C4-2B (cell line): ENCODE measurements at regions not wholly inside any gene's neighbourhood (a gene's known extent, or its start where the extent isn't known, plus 50 kb on each side); places are given as distances from the start of the nearest gene placed in this dataset.

Experiments
- ZFX ChIP-seq: fragments of 450-650 bp; IDR thresholded peaks from 2 replicates; pipeline ENCODE4 v1.6.1; 2017
- TF ChIP-seq, protein P1 (sequence below): fragments of 450-650 bp; conservative IDR thresholded peaks from 2 replicates; pipeline ENCODE4 v1.5.1; 2017; ENCODE audit warnings: mild to moderate bottlenecking

DNA sequence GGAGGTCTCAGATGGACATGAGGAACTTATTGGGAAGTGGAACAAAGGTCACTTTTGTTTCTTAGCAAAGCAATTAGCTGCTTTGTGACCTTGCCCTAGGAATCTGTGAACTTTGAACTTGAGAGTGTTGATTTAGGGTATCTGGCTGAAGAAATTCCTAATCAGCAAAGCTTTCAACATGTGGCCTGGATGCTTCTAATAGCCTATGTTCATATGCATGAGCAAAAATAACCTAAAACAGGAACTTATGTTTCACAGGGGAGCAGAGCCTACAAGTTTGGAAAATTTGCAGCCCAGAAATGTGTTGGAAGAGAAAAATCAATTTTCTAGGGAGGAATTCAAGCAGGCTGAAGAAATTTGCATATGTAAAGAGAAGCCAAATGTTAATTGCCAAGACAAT is 405.8 kb upstream of the SALL3 start:
- TF ChIP-seq, protein P1, sequence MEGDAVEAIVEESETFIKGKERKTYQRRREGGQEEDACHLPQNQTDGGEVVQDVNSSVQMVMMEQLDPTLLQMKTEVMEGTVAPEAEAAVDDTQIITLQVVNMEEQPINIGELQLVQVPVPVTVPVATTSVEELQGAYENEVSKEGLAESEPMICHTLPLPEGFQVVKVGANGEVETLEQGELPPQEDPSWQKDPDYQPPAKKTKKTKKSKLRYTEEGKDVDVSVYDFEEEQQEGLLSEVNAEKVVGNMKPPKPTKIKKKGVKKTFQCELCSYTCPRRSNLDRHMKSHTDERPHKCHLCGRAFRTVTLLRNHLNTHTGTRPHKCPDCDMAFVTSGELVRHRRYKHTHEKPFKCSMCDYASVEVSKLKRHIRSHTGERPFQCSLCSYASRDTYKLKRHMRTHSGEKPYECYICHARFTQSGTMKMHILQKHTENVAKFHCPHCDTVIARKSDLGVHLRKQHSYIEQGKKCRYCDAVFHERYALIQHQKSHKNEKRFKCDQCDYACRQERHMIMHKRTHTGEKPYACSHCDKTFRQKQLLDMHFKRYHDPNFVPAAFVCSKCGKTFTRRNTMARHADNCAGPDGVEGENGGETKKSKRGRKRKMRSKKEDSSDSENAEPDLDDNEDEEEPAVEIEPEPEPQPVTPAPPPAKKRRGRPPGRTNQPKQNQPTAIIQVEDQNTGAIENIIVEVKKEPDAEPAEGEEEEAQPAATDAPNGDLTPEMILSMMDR, result no peak
- no peak for TF ChIP-seq ZFX
